GM19023 (cell line): ENCODE measurements at regions not wholly inside any gene's neighbourhood (a gene's known extent, or its start where the extent isn't known, plus 50 kb on each side); places are given as distances from the start of the nearest gene placed in this dataset.

Source experiments
- ATAC-seq: cut with Tn5 transposase; IDR thresholded peaks from one replicate; pipeline ENCODE4 v1.9.1; 2021; ENCODE audit warnings: mild to moderate bottlenecking, moderate library complexity; ENCODE audit not compliant: unreplicated experiment

DNA sequence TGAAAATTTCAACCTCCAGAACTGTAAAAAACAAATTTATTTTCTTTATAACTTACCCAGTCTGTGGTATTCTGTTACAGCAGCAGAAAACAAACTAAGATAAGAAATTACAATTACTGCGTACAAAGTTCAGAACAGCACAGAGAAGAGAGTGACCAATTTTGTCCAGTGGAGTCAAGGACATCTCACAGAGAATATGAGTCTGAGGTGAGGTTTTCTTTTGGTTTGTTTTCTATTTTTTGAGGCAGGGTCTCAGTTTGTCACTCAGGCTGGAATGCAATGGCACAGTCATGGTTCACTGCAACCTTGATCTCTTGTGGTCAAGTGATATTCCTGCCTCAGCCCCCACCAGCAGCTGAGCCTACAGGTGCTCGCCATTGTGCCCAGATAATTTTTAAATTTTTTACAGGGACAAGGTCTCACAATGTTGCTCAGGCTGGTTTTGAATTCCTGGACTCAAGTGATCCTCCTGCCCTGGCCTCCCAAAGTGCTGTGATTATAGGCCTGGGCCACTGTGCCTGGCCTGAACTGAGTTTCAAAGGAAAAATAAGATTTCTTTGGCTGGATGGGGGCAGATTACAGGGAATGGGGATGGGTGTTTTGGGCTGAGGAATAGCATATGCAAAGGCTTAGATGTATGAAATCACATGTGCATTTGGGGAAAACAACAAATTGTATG lies 201.1 kb upstream of the USP24 start:
- ATAC-seq, result no peak

DNA sequence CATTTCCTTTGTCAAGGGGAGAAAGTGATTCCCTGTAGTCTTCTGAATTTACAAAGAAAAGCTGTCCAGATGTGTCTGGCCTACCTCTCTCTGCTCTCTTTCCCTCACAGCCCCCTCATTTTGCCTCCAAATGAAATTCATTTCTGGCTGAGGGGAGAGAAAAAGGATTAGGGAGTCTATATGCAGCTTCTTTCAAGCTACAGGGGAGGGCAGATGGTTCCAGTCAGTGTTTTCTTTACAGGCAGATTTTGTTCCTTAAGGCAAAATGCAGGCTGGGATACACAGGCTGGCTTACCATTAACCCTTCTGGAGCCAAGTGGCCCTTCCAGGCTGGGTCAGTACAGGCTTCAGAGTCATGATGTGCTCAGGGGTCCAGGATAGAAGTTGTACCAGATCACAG lies 198.1 kb upstream of the USP24 start:
- no peak for ATAC-seq

DNA sequence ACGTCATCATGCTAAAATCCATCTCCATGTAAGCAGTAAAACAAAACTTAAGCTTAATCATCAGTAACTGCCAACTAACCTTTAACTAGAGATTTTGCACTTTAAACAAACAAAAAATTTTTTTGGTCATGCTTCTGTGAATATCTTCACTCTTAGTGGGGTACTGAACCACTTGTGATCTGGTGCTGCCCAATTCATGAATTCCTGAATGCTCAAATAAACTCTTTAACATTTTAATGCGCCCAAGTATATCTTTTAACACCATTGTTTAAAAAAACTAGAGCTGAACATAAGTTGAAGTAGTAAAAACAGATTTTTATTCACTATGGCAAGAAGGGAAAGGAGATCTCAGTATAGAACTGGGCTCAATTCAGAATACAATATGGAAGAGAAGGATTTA lies 196.9 kb upstream of the USP24 start:
- ATAC-seq, result no peak

DNA sequence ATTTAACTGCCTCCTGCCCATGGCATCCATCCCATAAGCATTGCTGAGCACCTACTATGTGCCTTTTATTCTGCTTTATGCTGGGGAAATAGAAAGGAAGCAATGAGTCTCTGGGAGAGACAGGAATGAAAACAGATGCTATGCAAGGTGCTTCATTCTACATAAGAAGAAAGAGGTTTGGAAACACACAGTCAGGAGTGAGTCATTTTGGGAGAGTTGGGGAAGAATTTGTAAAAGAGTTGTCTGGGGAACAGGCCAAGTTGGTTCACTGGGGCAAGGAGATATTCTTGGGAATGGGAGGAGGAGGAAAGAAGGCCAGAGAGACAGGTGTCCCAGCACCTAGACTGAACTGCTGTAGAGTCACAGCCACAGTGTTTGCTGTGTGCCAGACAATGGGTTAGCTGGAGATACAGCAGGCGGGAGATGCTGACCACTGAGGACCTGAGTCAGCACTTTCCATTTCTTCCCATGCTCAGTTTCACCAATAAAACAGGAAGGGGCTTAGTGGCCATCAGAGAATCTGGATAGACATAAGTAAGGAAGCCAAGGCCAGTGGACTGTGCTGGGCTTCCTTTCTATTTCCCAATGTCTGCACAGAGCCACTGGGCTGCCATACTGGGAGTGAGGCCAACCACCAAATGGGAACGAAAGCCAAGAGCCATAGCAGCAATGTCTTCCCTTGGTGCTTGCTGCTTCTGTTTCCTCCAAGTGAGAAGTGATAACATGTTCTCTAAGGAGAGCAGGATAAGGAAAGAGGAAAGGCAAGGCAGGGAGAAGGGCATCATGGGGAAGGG lies 187.7 kb upstream of the USP24 start:
- no peak for ATAC-seq

DNA sequence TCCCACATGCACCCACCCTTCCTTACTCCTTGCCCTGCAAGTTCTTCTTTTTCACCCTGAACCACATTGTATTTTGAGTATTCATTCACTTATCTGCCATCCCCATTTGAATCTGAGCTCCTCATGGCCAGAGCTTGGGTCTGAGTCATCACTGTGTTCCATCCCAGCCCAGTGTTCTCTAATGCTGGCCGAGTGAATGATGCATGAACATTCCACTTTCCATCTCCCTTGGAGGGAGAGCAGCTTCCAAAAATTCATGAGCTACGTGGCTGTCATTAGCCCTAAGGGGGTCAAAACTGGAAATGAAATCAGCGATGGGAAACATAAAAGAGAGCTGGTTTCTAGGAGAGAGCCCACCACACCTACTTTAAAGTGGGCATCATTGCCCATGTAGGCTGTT lies 187.0 kb upstream of the USP24 start:
- no peak for ATAC-seq

DNA sequence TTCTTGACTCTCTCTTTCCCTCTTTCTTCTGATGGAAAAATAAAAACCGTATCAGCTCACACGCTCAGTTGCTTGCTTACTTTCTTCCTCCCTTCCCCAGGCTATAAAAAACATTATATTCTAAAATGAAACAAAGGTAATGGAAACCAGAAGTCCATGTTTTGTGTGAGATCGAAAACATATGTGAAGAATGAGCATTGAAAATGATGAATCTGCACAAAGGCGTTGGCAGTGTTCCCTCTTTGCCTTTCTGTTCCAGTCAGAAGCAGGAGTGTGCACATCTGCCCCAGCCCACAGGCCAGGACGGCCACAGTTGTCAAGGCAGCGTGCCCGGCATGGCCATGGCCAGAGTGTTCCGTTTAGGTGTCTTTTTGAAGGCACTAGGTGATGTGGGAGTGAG lies 185.3 kb upstream of the USP24 start:
- no peak for ATAC-seq

DNA sequence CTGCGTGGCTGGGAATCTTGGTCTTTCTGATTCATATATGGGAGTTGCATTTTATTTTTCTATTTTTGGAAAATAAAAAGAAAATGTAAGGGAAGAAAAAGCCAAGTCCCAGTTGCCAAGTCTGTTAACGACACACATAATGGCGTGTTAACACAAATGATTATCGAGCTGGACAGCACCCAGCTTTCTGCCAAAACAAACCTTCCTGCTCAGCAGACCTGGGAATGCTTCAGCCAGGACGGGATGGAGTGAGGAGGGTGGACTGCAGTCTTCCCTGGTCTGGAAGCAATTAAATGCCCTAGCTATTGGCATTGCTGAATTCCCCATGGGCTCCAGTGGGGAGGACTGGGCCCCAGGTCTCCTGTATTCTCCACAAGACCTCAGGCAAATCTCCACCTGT lies 184.2 kb upstream of the USP24 start:
- ATAC-seq, result no peak

DNA sequence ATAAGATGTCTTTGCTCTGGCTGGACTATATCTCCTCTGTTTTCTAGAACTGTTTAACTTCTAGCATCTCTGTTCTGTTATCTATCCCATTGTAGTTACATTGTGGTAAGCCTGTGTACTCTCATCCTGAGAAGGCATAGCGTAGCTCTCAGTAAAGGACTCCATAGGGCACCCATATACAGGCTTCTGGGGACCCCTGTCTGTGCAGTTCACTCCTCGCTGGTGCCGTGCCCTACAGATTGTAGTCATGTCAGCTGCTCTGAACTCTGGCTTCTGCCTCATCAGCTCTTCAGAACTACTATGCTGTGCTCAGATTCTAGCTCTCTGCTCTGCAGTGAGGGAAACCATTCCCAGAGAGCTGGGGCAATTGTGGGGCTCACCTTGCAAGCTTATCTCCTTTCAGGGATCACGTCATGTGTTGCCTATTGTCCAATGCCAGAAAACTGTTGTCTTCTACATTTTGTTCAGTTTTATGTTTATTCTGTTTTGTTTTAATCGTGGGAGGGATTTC lies 181.3 kb upstream of the USP24 start:
- no peak for ATAC-seq

DNA sequence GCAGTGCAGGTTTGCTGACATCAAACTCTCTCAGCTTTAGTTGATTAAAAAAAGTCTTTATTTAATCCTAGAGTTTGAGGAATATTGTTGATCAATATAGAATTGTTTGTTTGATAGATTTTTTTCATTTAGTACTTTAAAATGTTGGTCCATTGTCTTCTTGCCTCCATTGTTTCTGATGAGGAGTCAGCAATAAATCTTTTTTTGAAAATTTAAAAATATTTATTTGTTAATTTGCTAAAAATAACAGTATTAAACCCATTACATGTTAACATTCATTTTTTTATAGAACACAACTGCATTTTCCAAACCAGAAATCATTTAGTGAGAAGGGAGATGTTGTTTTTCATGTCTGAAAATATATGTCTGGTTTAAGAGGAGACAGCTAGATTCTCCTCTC lies 173.8 kb upstream of the USP24 start:
- ATAC-seq, result no peak

DNA sequence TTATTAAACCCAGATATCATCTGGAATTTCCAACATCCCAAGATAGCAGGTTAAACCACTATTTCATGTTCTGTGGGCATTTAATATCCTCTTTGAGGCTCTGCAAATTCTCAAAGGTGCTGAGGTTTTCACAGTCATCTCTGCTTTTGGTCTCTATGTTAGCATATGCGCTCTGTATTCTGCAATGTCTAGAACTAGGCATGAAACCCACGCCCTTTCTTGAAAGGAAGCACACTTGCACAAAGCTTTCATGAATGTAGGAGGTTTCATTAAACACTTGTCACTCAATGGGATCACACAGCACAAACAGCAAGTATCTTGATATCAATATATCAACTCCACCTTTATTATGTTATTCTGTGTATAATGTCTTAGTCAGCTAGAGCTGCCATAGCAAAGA lies 172.0 kb upstream of the USP24 start:
- ATAC-seq, result no peak

DNA sequence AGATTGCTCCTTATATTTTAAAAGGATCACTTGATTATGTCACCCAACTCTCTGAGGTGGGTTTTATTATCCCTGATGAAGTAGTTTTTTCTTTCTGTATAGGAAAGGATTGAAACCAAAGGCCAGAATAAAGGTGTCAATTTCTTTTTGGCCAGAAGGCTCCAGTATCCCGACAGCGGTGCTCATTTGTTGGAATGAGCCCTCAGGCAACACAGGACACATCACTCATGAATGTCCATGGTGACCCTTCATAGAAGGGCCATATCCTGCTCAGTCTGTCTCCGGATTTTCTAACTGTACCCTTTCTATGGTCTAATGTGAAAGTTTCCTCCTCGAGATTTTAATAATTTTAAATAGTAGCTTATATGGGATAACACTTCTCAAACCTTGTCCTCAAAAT lies 171.3 kb upstream of the USP24 start:
- no peak for ATAC-seq

DNA sequence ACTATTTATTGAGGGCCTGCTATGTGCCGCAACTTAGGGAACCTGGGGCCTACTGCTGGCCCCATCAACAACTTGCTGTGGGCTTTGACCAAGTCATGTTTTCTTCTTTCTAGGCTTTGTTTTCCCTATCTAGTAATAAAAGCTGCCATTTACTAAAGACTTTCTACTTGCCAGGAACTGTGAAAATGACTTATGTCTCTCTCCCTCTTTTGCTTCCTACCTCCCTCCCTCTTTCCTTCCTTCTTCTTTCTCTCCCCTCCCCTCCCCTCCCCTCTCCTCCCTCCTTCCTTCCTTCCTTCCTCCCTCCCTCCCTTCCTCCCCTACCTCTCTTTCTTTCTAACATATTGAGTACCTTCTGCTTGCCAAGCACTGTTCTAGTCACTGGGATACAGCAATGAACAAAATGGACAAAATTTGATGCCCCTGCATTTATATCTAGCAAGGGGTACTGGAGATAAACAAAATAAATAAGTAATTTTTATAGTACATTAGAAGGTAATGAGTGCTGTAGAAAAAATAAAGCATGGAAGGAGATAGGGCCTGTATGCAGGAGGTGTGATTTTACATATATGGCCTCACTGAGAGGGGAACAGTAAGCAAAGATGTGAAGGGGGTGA lies 170.3 kb upstream of the USP24 start:
- ATAC-seq, result no peak

DNA sequence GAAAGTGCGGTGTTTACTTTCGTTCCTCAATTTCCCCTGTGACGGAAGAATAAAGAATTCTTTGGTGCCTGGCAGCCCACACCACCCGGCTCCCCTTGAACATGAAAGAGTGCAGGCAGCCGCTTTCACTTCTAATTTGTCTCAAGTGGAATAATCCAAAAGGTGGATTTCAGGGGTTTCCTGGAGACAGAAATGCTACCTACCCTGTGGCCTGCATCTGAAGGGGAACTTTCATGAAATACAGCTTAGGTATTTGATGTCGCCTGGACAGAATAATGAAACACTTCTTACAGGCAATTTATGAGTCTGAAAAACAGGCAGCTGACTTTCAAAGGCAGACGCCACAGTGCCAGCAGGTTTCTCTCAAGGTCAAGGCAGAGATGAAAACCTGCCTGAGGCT lies 169.5 kb upstream of the USP24 start:
- ATAC-seq, result no peak

DNA sequence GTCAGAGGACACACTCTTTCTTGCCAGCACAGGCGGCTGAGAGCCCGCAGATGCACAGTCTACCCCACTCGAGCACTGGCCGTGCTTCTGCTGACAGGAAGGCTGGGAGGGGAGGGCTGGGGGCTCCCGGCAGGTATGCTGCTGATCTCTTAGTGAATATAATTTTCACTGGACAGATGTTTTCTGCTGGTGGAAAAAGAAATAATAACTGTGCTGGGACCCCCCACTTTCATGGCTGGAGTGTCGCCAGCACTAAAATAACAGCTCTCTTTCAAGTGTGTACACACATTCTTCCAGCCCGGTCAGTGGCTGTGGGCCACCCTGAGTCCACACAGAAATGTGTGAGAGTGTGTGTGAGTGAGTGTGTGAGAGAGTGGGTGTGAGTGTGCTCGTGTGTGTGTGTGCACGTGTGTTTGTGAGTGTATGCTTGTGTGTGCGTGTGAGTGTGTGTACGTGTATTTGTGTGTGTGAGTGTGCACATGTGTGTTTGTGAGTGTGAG lies 167.7 kb upstream of the USP24 start:
- no peak for ATAC-seq

DNA sequence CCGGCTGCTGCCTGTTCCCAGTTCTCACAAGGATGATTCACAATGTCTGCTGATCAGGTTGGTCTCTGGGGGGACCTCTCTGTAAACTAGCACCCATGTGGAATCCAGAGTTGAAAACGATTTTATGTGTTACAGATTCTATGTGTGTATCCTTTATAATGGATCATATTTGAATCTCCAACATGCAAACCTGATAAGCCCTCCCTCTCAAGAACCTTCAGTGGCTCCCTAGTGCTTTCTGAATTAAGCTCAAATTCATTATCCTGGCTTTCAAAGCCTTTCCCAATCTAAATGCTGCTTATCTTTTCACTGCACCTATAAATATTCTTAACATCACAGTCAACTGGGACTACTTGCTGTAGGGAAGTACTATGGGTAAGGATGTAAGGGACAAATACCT lies 166.8 kb upstream of the USP24 start:
- ATAC-seq, result no peak

DNA sequence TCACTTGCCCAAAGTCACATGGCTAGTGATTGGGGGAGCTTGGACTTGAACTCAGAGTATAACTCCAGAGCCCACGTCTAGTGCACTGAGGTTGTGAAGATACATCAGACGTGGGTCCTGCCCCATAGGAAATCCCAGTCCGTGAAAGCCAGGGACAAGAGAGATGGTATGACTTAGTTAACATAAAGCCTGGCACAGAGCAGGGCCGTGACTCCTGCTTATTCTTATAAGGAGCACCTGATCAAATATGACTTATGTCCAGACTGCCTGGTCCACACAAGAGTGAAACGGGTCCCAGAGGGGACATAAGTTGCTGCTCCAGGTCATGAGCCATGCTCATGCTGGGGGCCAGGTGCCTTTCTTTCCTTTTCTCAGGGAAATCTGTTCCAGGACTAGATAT lies 166.3 kb upstream of the USP24 start:
- no peak for ATAC-seq

DNA sequence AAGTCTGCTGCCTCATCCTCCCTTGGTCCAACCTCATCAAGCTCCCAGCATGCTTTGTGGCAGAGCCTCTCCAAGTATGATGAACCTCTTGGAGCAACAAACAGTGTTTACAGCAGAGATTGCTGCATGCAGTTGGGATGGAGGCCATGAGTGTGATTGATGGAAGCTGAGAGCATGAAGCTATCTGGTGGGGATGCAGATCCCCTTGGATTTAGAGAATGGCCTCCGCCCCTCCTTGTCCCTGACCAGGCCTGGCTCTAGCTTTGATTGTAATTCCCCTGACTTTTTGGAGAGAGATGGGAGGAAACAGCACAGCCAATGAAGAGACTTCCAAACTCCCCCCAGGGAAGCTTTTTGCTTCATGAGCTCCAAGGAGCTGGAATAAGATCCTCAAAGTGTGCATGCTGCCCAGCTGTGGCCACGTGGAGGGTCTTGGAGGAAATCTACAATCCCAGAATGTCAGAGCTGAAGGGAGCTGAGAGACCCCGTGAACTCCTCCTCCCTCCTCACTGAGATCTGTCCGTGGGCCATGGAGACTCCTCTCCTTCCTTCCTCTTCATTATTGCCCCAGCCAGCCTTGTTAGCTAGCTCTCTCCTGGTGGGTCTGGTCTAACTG lies 165.3 kb upstream of the USP24 start:
- ATAC-seq, result no peak

DNA sequence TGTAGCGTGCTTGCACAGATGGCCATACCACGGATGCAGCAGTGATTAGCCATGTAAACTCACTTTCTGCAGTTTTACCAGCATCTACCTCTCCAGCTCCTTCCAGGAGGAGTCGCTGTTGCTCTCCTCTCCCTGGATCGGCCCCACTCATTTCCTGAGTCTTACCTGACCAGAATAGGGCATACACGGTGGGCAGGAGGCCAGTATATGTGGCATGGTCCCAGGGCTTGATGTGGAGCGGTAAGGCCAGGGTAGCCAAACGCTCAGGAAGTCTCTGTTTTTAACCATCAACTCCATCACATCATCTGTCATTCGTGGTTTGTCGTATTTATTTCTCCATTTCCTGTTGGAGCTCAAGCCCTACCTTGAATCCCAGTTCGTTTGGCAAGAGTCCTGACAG lies 163.4 kb upstream of the USP24 start:
- ATAC-seq, result no peak

DNA sequence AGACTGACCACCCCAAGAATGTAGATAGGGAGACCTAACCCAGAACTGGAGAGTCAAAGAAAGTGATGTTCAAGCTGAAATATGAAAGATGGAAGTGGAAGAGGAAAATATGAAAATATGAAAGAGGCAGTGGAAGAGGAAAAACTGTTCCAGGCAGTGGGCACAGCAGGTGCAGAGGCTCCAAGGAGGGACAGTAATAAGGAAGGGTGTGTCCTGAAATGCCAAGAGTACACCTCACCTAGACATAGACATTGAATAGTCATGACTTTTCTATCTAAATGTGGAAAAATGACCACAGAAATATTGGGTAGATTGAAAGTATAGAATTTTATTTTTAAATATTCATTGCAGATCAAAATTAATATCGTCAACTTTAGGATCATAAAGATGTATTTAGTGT lies 161.7 kb upstream of the USP24 start:
- no peak for ATAC-seq

DNA sequence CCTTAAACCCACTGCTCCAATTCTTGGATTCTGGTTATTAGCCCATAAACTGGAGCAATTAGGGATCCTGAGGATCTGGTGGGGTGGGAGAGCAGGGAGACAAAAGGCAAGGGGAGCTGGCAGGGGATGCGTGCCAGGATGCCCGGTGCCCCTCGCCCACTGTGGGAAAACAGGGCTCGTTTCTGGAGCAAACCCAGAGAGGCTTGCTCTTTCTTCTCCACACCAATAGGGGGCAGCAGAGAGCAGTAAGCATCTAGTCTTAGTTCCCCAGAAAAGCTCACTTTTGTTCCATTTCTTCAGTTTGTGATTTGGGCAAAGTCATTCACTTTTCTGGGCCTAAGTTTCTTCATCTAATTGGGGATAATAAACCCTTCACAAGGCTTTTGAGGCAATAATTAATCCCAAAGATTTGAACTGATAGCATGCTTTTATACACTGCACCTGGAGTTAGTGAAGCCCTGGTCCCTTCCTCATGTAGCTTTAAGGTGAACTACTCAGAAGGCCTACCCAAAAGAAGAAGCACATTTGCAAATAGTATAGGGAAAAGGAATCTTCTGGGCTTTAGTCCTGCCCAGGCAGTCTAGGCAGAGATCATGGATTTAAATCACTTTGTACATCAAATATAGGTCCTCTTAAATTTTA lies 160.6 kb upstream of the USP24 start:
- no peak for ATAC-seq
